KMS-11 (cell line): ENCODE measurements at regions not wholly inside any gene's neighbourhood (a gene's known extent, or its start where the extent isn't known, plus 50 kb on each side); places are given as distances from the start of the nearest gene placed in this dataset.
"Not testable (repeated sequence)": the region's sequence is repeated elsewhere in the genome, so short reads cannot be mapped to it uniquely, and the experiment has no call there.

Experiments used
- H2AFZ ChIP-seq: fragments of 200-600 bp; sonication (generic); 2 replicates; pipeline ENCODE4 v1.6.1; 2016; ENCODE audit warnings: antibody characterized with exemption, mixed run types, low read depth
- H3K27ac ChIP-seq: fragments of 200-600 bp; sonication (generic); 2 replicates; pipeline ENCODE4 v1.6.1; 2016; ENCODE audit warnings: mild to moderate bottlenecking, mixed run types
- H3K27me3 ChIP-seq: fragments of 200-600 bp; sonication (generic); 2 replicates; pipeline ENCODE4 v1.6.1; 2017; ENCODE audit warnings: mild to moderate bottlenecking, low read depth, mixed run types, moderate library complexity; ENCODE audit not compliant: insufficient read depth
- H3K36me3 ChIP-seq: fragments of 200-600 bp; sonication (generic); 2 replicates; pipeline ENCODE4 v1.6.1; 2017; ENCODE audit warnings: mild to moderate bottlenecking, mixed run types; ENCODE audit not compliant: insufficient read depth
- H3K4me1 ChIP-seq: fragments of 200-600 bp; sonication (generic); 2 replicates; pipeline ENCODE4 v1.6.1; 2016; ENCODE audit warnings: mild to moderate bottlenecking, low read depth, mixed run types; ENCODE audit not compliant: poor library complexity, severe bottlenecking
- H3K4me2 ChIP-seq: fragments of 200-600 bp; sonication (generic); 2 replicates; pipeline ENCODE4 v1.7.0; 2016; ENCODE audit warnings: mild to moderate bottlenecking, mixed run types
- H3K4me3 ChIP-seq: fragments of 200-600 bp; sonication (generic); IDR thresholded peaks from 2 replicates; pipeline ENCODE4 v1.6.1; 2017; ENCODE audit warnings: low read depth, low read length, mixed read lengths; ENCODE audit not compliant: insufficient read depth
- H3K79me2 ChIP-seq: fragments of 200-600 bp; sonication (generic); 2 replicates; pipeline ENCODE4 v1.6.1; 2016; ENCODE audit warnings: low read depth, mixed run types; ENCODE audit not compliant: insufficient read depth
- H3K9ac ChIP-seq: fragments of 200-600 bp; sonication (generic); 2 replicates; pipeline ENCODE4 v1.6.1; 2016; ENCODE audit warnings: mild to moderate bottlenecking, mixed run types
- H4K20me1 ChIP-seq: fragments of 200-600 bp; sonication (generic); 2 replicates; pipeline ENCODE4 v1.6.1; 2016; ENCODE audit warnings: mild to moderate bottlenecking, mixed run types; ENCODE audit not compliant: insufficient read depth
- CTCF ChIP-seq: fragments of 200-600 bp; sonication (generic); conservative IDR thresholded peaks from 2 replicates; pipeline ENCODE4 v1.6.1; 2017; ENCODE audit warnings: low read depth, mild to moderate bottlenecking, antibody characterized with exemption, low read length, moderate library complexity, mixed read lengths

- no peaks in the 10 kb centered on the region for H3K27me3 ChIP-seq
- H3K9ac ChIP-seq = no peak overlapping the region
- no peak overlapping the region for H3K4me2 ChIP-seq
- no peak overlapping the region for H3K4me3 ChIP-seq
- no peak overlapping the region for H3K27ac ChIP-seq
- no peaks in the 10 kb centered on the region for H3K79me2 ChIP-seq
- no peak for TF ChIP-seq CTCF
- no peak overlapping the region for H2AFZ ChIP-seq
- no peaks in the 10 kb centered on the region for H4K20me1 ChIP-seq
- H3K36me3 ChIP-seq = no peaks in the 10 kb centered on the region
- no peaks in the 10 kb centered on the region for H3K4me1 ChIP-seq
These were observed 103.9 kb downstream of the ALG10 start for GRCh38 chr12:34126239-34126641.

DNA sequence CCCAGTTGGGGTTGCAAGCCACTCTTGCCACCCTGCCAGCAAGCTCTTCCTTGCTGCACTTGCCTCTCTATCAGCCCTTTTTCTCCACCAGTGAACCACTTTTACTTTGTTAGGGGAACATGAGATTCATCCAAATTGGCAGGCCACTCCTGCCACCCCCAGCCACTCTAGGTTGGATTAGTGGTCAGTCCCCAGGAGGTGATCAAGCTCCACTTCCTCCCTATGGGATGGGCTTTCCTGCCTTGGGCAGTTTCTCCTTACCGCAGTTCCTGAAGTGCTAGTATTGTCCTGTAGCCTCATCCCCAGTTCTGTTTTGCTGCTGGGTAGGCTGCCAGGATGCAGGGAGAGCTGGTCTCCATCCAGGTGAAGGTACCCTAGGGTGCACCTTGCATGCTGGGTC is 104.5 kb downstream of the ALG10 start:
- Histone ChIP-seq H3K4me3 (no peak overlapping the region), H3K27ac (no peak overlapping the region), H3K9ac (no peak overlapping the region), H3K4me2 (no peak overlapping the region), H4K20me1 (no peaks in the 10 kb centered on the region), H3K36me3 (no peaks in the 10 kb centered on the region), H3K27me3 (no peaks in the 10 kb centered on the region), H3K79me2 (no peaks in the 10 kb centered on the region), H2AFZ (no peak overlapping the region), H3K4me1 (no peaks in the 10 kb centered on the region)
- TF ChIP-seq CTCF = no peak

GRCh38 chr12:34127379-34127778 is 105.1 kb downstream of the ALG10 start:
- H3K27me3 ChIP-seq, H3K4me2 ChIP-seq, H3K27ac ChIP-seq, H3K36me3 ChIP-seq, H3K9ac ChIP-seq, H3K79me2 ChIP-seq, H2AFZ ChIP-seq, H4K20me1 ChIP-seq, H3K4me3 ChIP-seq, H3K4me1 ChIP-seq: not testable (repeated sequence)

- Histone ChIP-seq H3K4me1 (no peaks in the 10 kb centered on the region), H3K4me3 (no peak overlapping the region), H2AFZ (no peak overlapping the region), H3K27me3 (no peaks in the 10 kb centered on the region), H3K4me2 (no peak overlapping the region), H4K20me1 (no peaks in the 10 kb centered on the region), H3K36me3 (no peaks in the 10 kb centered on the region), H3K27ac (no peak overlapping the region), H3K9ac (no peak overlapping the region), H3K79me2 (no peaks in the 10 kb centered on the region)
- no peak for TF ChIP-seq CTCF
These were observed 120.1 kb downstream of the ALG10 start for GRCh38 chr12:34142430-34142829.

DNA sequence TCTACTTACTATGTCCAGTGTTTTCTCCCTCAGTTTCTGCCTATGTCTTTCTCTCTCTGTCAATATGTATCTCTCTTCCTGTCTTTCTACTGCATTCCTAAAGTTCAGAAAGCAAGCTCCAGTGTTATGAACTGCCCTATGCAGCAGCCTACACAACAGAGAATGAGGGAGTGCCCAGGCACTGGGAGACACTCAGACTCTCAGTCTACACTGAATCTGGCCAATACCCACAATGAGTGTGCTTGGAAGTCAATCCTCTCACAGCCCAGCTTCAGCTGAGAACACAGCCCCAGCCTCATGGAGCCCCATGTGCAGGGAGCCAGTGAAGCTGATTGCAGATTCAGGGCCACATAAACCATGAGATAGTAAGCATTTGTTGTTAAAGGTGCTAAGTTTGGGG is 128.7 kb downstream of the ALG10 start:
- Histone ChIP-seq H3K4me3 (no peak overlapping the region), H3K79me2 (no peaks in the 10 kb centered on the region), H3K9ac (no peak overlapping the region), H3K27me3 (no peaks in the 10 kb centered on the region), H3K27ac (no peak overlapping the region), H3K4me1 (no peaks in the 10 kb centered on the region), H3K4me2 (no peak overlapping the region), H4K20me1 (no peaks in the 10 kb centered on the region), H3K36me3 (no peaks in the 10 kb centered on the region), H2AFZ (no peak overlapping the region)
- TF ChIP-seq CTCF = no peak
